Lung microvascular endothelial cell (primary cell): ENCODE measurements at regions not wholly inside any gene's neighbourhood (a gene's known extent, or its start where the extent isn't known, plus 50 kb on each side); places are given as distances from the start of the nearest gene placed in this dataset.
"Not testable (repeated sequence)": the region's sequence is repeated elsewhere in the genome, so short reads cannot be mapped to it uniquely, and the experiment has no call there.

Source experiments
- DNase-seq, 2 donors: peaks; one replicate each; pipeline versions ENCODE4 v3.0.0 to v3.0.0-alpha.2; 2010; ENCODE audit warnings: low read depth in 2 of 2

GRCh38 chr1:232319518-232320210, 310.3 kb downstream of the SIPA1L2 start:
- no peak for DNase-seq

GRCh38 chr1:232319072-232319471, 310.9 kb downstream of the SIPA1L2 start:
- DNase-seq, result no peak

GRCh38 chr1:232318143-232318542, 311.8 kb downstream of the SIPA1L2 start:
- DNase-seq, result no peak

GRCh38 chr1:232317350-232317749, 312.6 kb downstream of the SIPA1L2 start:
- no peak for DNase-seq

GRCh38 chr1:232316864-232317263, 313.1 kb downstream of the SIPA1L2 start:
- DNase-seq, result no peak

GRCh38 chr1:232313876-232314275, 316.1 kb downstream of the SIPA1L2 start:
- DNase-seq, result not testable (repeated sequence)

- DNase-seq, result no peak
Measured at GRCh38 chr1:232310541-232310940, 319.4 kb downstream of the SIPA1L2 start.

- peak in 1 of 2 donors; percentile 37 for DNase-seq
Measured at GRCh38 chr1:232308616-232309015, 321.3 kb downstream of the SIPA1L2 start.

GRCh38 chr1:232307296-232308017, 322.5 kb downstream of the SIPA1L2 start:
- DNase-seq, result peak in 1 of 2 donors; percentile 7

- DNase-seq, result peak; percentile 57 to 79
Measured at GRCh38 chr1:232306269-232306961, 323.5 kb downstream of the SIPA1L2 start.

- no peak for DNase-seq
Measured at GRCh38 chr1:232305050-232305449, 324.9 kb downstream of the SIPA1L2 start.

GRCh38 chr1:232303222-232303620, 326.7 kb downstream of the SIPA1L2 start:
- no peak for DNase-seq

GRCh38 chr1:232302376-232303221, 327.3 kb downstream of the SIPA1L2 start:
- DNase-seq, result no peak

- DNase-seq, result no peak
Measured at GRCh38 chr1:232301246-232301645, 328.7 kb downstream of the SIPA1L2 start.

- no peak for DNase-seq
Measured at GRCh38 chr1:232300466-232300865, 329.5 kb downstream of the SIPA1L2 start.

- no peak for DNase-seq
Measured at GRCh38 chr1:232296461-232296860, 333.5 kb downstream of the SIPA1L2 start.

GRCh38 chr1:232293361-232293760, 336.6 kb downstream of the SIPA1L2 start:
- DNase-seq, result no peak

GRCh38 chr1:232292818-232293217, 337.1 kb downstream of the SIPA1L2 start:
- DNase-seq, result no peak

- DNase-seq, result no peak
Measured at GRCh38 chr1:232292239-232292638, 337.7 kb downstream of the SIPA1L2 start.

- DNase-seq, result peak in 1 of 2 donors; percentile 18
Measured at GRCh38 chr1:232291681-232292080, 338.3 kb downstream of the SIPA1L2 start.

- DNase-seq, result no peak
Measured at GRCh38 chr1:232291261-232291660, 338.7 kb downstream of the SIPA1L2 start.

GRCh38 chr1:232290570-232290969, 339.4 kb downstream of the SIPA1L2 start:
- DNase-seq, result no peak
